NCI-H526 treated with DMSO at 0.1 percent for 48 hours (cell line): ENCODE measurements at regions not wholly inside any gene's neighbourhood (a gene's known extent, or its start where the extent isn't known, plus 50 kb on each side); places are given as distances from the start of the nearest gene placed in this dataset.
"Not testable (repeated sequence)": the region's sequence is repeated elsewhere in the genome, so short reads cannot be mapped to it uniquely, and the experiment has no call there.

Source experiments
- DNase-seq: peaks from one replicate; lab custom pipeline; 2025; lab: John Stamatoyannopoulos, UW

- not testable (repeated sequence) for DNase-seq
These were observed 111.4 kb upstream of the METTL9 start for GRCh38 chr16:21487956-21488355.

- not testable (repeated sequence) for DNase-seq
These were observed 100.3 kb upstream of the METTL9 start for GRCh38 chr16:21499046-21499445.

- DNase-seq: not testable (repeated sequence)
These were observed 98.0 kb upstream of the METTL9 start for GRCh38 chr16:21501223-21501868.

GRCh38 chr16:21501869-21502667, 97.3 kb upstream of the METTL9 start:
- peak; percentile 59 for DNase-seq

- not testable (repeated sequence) for DNase-seq
These were observed 95.8 kb upstream of the METTL9 start for GRCh38 chr16:21503574-21503920.

GRCh38 chr16:21503941-21504832, 95.2 kb upstream of the METTL9 start:
- DNase-seq: not testable (repeated sequence)

GRCh38 chr16:21505751-21506520, 93.4 kb upstream of the METTL9 start:
- not testable (repeated sequence) for DNase-seq

GRCh38 chr16:21506857-21507456, 92.4 kb upstream of the METTL9 start:
- DNase-seq: peak; percentile 43

- not testable (repeated sequence) for DNase-seq
These were observed 91.6 kb upstream of the METTL9 start for GRCh38 chr16:21507631-21508305.

GRCh38 chr16:21508661-21509436, 90.5 kb upstream of the METTL9 start:
- DNase-seq: not testable (repeated sequence)

- DNase-seq: not testable (repeated sequence)
These were observed 89.8 kb upstream of the METTL9 start for GRCh38 chr16:21509437-21510086.

GRCh38 chr16:21510869-21511255, 88.5 kb upstream of the METTL9 start:
- DNase-seq: not testable (repeated sequence)

GRCh38 chr16:21511315-21512210, 87.8 kb upstream of the METTL9 start:
- not testable (repeated sequence) for DNase-seq

- DNase-seq: not testable (repeated sequence)
These were observed 86.8 kb upstream of the METTL9 start for GRCh38 chr16:21512280-21513192.

- DNase-seq: not testable (repeated sequence)
These were observed 86.0 kb upstream of the METTL9 start for GRCh38 chr16:21513337-21513741.

- not testable (repeated sequence) for DNase-seq
These were observed 85.4 kb upstream of the METTL9 start for GRCh38 chr16:21513812-21514473.

GRCh38 chr16:21514474-21514840, 84.9 kb upstream of the METTL9 start:
- DNase-seq: not testable (repeated sequence)
